HG02981 (cell line): ENCODE measurements at regions not wholly inside any gene's neighbourhood (a gene's known extent, or its start where the extent isn't known, plus 50 kb on each side); places are given as distances from the start of the nearest gene placed in this dataset.
"Not testable (repeated sequence)": the region's sequence is repeated elsewhere in the genome, so short reads cannot be mapped to it uniquely, and the experiment has no call there.

Experiments
- ATAC-seq: cut with Tn5 transposase; IDR thresholded peaks from one replicate; pipeline ENCODE4 v1.9.1; 2021; ENCODE audit warnings: mild to moderate bottlenecking, moderate library complexity; ENCODE audit not compliant: unreplicated experiment

- ATAC-seq, result no peak
These were observed 179.6 kb downstream of the TBC1D2B start for GRCh38 chr15:77897896-77898406.

- ATAC-seq, result not testable (repeated sequence)
These were observed 180.2 kb downstream of the TBC1D2B start for GRCh38 chr15:77897113-77897895.

- ATAC-seq, result not testable (repeated sequence)
These were observed 181.1 kb downstream of the TBC1D2B start for GRCh38 chr15:77896147-77897112.

- no peak for ATAC-seq
These were observed 181.8 kb downstream of the TBC1D2B start for GRCh38 chr15:77895742-77896141.

GRCh38 chr15:77895145-77895544 is 182.4 kb downstream of the TBC1D2B start:
- not testable (repeated sequence) for ATAC-seq

GRCh38 chr15:77893671-77894640 is 183.6 kb downstream of the TBC1D2B start:
- ATAC-seq, result not testable (repeated sequence)

- not testable (repeated sequence) for ATAC-seq
These were observed 184.3 kb downstream of the TBC1D2B start for GRCh38 chr15:77893246-77893645.

- ATAC-seq, result no peak
These were observed 185.2 kb downstream of the TBC1D2B start for GRCh38 chr15:77892335-77892734.

- not testable (repeated sequence) for ATAC-seq
These were observed 185.6 kb downstream of the TBC1D2B start for GRCh38 chr15:77891862-77892261.

- ATAC-seq, result peak; percentile 62
These were observed 186.4 kb downstream of the TBC1D2B start for GRCh38 chr15:77890911-77891801.

GRCh38 chr15:77889828-77890725 is 187.4 kb downstream of the TBC1D2B start:
- not testable (repeated sequence) for ATAC-seq

GRCh38 chr15:77889009-77889806 is 188.3 kb downstream of the TBC1D2B start:
- ATAC-seq, result no peak

- not testable (repeated sequence) for ATAC-seq
These were observed 189.7 kb downstream of the TBC1D2B start for GRCh38 chr15:77887563-77888429.

GRCh38 chr15:77886805-77887448 is 190.6 kb downstream of the TBC1D2B start:
- ATAC-seq, result no peak

- ATAC-seq, result not testable (repeated sequence)
These were observed 191.5 kb downstream of the TBC1D2B start for GRCh38 chr15:77885877-77886500.
